Endodermal cell (in vitro differentiated cells): ENCODE measurements at regions not wholly inside any gene's neighbourhood (a gene's known extent, or its start where the extent isn't known, plus 50 kb on each side); places are given as distances from the start of the nearest gene placed in this dataset.

Experiments used
- DNase-seq: peaks from one replicate; pipeline ENCODE4 v3.0.0-alpha.2; 2017
- H3K27ac ChIP-seq: 2 replicates; pipeline ENCODE4 v1.5.1; 2013; ENCODE audit warnings: mild to moderate bottlenecking, low read depth, low read length, moderate library complexity
- H3K27me3 ChIP-seq: 2 replicates; pipeline ENCODE4 v1.6.1; 2013; ENCODE audit warnings: mild to moderate bottlenecking, low read length, moderate library complexity; ENCODE audit not compliant: insufficient read depth, control insufficient read depth, poor library complexity, severe bottlenecking
- H3K36me3 ChIP-seq: 2 replicates; pipeline ENCODE4 v1.7.0; 2013; ENCODE audit warnings: mild to moderate bottlenecking, low read length, moderate library complexity; ENCODE audit not compliant: control insufficient read depth, insufficient read depth
- H3K4me1 ChIP-seq: one replicate; pipeline ENCODE4 v1.7.0; 2013; ENCODE audit warnings: low read length; ENCODE audit not compliant: control insufficient read depth, insufficient read depth
- H3K4me3 ChIP-seq: 2 replicates; pipeline ENCODE4 v1.5.1; 2013; ENCODE audit warnings: mild to moderate bottlenecking, low read length, moderate library complexity
- H3K9ac ChIP-seq: 2 replicates; pipeline ENCODE4 v1.6.1; 2013; ENCODE audit warnings: mild to moderate bottlenecking, low read length, moderate library complexity; ENCODE audit not compliant: poor library complexity, severe bottlenecking; ENCODE audit errors: extremely low read depth
- H3K9me3 ChIP-seq: 2 replicates; pipeline ENCODE4 v1.6.1; 2013; ENCODE audit warnings: mild to moderate bottlenecking, low read length, moderate library complexity; ENCODE audit not compliant: control insufficient read depth
- H3K27ac Mint-ChIP-seq: 2 replicates; pipeline ENCODE4 v1.8.0; 2020; ENCODE audit warnings: mixed read lengths
- H3K27me3 Mint-ChIP-seq: 2 replicates; pipeline ENCODE4 v1.8.0; 2021; ENCODE audit warnings: mild to moderate bottlenecking, mixed read lengths; ENCODE audit not compliant: insufficient read depth
- H3K36me3 Mint-ChIP-seq: 2 replicates; pipeline ENCODE4 v1.8.0; 2020; ENCODE audit warnings: low read depth, mixed read lengths
- H3K4me1 Mint-ChIP-seq: 2 replicates; pipeline ENCODE4 v1.8.0; 2020; ENCODE audit warnings: mixed read lengths
- H3K4me3 Mint-ChIP-seq: 2 replicates; pipeline ENCODE4 v1.8.0; 2020; ENCODE audit warnings: mild to moderate bottlenecking, moderate library complexity, mixed read lengths
- H3K9me3 Mint-ChIP-seq: 2 replicates; pipeline ENCODE4 v1.8.0; 2020; ENCODE audit warnings: mild to moderate bottlenecking, mixed read lengths
- WGBS, 2 experiments: methylation state at CpG; one replicate each; pipeline versions ENCODE4 v1.1.5 to v1.1.7; 2013; ENCODE audit warnings: missing lambda C conversion rate in 2 of 2, mixed read lengths in 1 of 2; ENCODE audit not compliant: insufficient coverage in 1 of 2, insufficient read length in 1 of 2; 5-methylcytosine and 5-hydroxymethylcytosine counted together
- TF ChIP-seq, protein P1 (sequence below): fragments of 200-600 bp; sonication (generic); conservative IDR thresholded peaks from 2 replicates; pipeline ENCODE4 v1.5.0; 2021; ENCODE audit warnings: antibody characterized with exemption, mild to moderate bottlenecking

DNA sequence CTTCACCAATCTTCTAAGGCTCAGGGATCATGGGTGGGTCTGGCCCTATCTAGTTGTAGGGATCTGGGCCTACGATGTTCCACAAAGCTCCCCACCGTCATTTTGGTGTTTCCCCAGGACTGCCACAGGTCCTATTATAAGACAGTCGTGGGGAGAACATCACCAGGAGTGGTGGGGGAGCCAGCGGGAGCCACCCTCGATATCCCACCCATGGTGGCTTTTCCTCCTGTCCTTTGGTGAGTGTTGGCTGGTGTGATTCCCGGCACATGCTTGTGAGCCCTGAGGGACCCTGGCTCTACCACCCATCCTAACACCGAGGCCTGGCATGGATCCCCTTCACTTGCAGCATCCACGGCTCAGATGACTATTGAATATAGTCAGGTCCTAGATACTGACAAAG lies 247.4 kb downstream of the ACTR3B start:
- Mint-ChIP-seq H3K9me3 (peaks cover 8% of the 10 kb centered on the region), H3K27me3 (peaks cover 4% of the 10 kb centered on the region), H3K4me3 (no peak overlapping the region), H3K4me1 (no peaks in the 10 kb centered on the region), H3K27ac (no peak overlapping the region), H3K36me3 (no peaks in the 10 kb centered on the region)
- 86 to 100% methylated on average over 3 to 8 of the region's 8 CpGs for WGBS, 2 experiments
- Histone ChIP-seq H3K9ac (no peak overlapping the region), H3K36me3 (no peaks in the 10 kb centered on the region), H3K27me3 (no peaks in the 10 kb centered on the region), H3K4me3 (no peak overlapping the region), H3K9me3 (no peaks in the 10 kb centered on the region), H3K4me1 (no peaks in the 10 kb centered on the region), H3K27ac (no peak overlapping the region)
- TF ChIP-seq, protein P1, sequence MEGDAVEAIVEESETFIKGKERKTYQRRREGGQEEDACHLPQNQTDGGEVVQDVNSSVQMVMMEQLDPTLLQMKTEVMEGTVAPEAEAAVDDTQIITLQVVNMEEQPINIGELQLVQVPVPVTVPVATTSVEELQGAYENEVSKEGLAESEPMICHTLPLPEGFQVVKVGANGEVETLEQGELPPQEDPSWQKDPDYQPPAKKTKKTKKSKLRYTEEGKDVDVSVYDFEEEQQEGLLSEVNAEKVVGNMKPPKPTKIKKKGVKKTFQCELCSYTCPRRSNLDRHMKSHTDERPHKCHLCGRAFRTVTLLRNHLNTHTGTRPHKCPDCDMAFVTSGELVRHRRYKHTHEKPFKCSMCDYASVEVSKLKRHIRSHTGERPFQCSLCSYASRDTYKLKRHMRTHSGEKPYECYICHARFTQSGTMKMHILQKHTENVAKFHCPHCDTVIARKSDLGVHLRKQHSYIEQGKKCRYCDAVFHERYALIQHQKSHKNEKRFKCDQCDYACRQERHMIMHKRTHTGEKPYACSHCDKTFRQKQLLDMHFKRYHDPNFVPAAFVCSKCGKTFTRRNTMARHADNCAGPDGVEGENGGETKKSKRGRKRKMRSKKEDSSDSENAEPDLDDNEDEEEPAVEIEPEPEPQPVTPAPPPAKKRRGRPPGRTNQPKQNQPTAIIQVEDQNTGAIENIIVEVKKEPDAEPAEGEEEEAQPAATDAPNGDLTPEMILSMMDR: no peak
- DNase-seq: no peak

DNA sequence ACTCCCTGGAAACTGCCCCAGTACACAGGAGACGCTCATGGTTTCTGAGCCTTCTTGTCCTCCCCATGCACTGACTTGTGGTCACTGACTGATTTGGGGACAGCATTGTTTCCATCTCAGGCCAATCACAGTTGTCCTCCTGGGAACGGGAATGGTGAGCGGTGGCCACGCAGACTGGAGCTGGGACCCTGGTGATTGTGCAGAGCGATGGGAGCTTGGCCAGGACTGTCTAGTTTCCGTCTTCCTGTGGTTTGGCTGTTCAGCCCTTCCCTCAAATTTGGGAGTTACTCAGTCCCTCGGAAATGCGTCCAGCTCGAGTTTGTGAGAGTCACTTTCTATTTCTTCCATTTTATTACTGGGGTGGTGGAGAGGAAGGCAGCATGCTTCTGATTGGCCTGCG lies 250.9 kb downstream of the ACTR3B start:
- Histone ChIP-seq H3K9me3 (no peaks in the 10 kb centered on the region), H3K4me1 (no peaks in the 10 kb centered on the region), H3K27me3 (no peaks in the 10 kb centered on the region), H3K27ac (no peak overlapping the region), H3K36me3 (no peaks in the 10 kb centered on the region), H3K4me3 (no peak overlapping the region), H3K9ac (no peak overlapping the region)
- Mint-ChIP-seq H3K4me1 (no peaks in the 10 kb centered on the region), H3K27ac (no peak overlapping the region), H3K27me3 (peaks cover 4% of the 10 kb centered on the region), H3K36me3 (no peaks in the 10 kb centered on the region), H3K4me3 (no peak overlapping the region), H3K9me3 (no peaks in the 10 kb centered on the region)
- 88 to 93% methylated on average over 6 to 10 of the region's 10 CpGs for WGBS, 2 experiments
- TF ChIP-seq, protein P1: no peak
- no peak for DNase-seq

DNA sequence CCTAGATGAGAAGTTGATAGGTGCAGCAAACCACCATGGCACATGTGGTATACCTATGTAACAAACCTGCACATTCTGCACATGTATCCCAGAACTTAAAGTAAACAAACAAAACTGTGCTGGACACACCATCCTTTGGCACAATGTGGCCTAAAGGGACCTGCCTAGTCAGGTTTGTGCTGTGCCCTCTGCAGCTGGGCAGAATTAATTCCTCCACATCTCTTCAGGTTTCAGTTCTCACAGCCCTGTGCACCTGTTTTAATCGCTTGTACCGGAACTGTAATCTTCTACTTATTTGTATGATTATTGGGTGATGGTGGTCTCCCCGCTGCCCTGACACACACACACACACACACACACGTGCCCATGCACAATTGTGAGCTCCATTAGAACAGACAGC lies 252.7 kb downstream of the ACTR3B start:
- H3K27ac ChIP-seq: no peak overlapping the region
- H3K36me3 ChIP-seq: no peaks in the 10 kb centered on the region
- H3K9me3 Mint-ChIP-seq: no peaks in the 10 kb centered on the region
- no peaks in the 10 kb centered on the region for H3K4me1 ChIP-seq
- no peaks in the 10 kb centered on the region for H3K27me3 ChIP-seq
- H3K9ac ChIP-seq: no peak overlapping the region
- no peaks in the 10 kb centered on the region for H3K36me3 Mint-ChIP-seq
- H3K27ac Mint-ChIP-seq: no peak overlapping the region
- no peaks in the 10 kb centered on the region for H3K4me1 Mint-ChIP-seq
- H3K4me3 Mint-ChIP-seq: no peak overlapping the region
- 71% methylated on average over 2 of the region's 4 CpGs; no CpG with 5 or more reads in 1 of the 2 experiments for WGBS, 2 experiments
- TF ChIP-seq, protein P1: no peak
- DNase-seq: no peak
- H3K4me3 ChIP-seq: no peak overlapping the region
- H3K9me3 ChIP-seq: no peaks in the 10 kb centered on the region
- peaks cover 1% of the 10 kb centered on the region for H3K27me3 Mint-ChIP-seq
